ENCODE measurements at regions not wholly inside any gene's neighbourhood (a gene's known extent, or its start where the extent isn't known, plus 50 kb on each side); places are given as distances from the start of the nearest gene placed in this dataset.
"Not testable (repeated sequence)": the region's sequence is repeated elsewhere in the genome, so short reads cannot be mapped to it uniquely, and the experiment has no call there.

DNA sequence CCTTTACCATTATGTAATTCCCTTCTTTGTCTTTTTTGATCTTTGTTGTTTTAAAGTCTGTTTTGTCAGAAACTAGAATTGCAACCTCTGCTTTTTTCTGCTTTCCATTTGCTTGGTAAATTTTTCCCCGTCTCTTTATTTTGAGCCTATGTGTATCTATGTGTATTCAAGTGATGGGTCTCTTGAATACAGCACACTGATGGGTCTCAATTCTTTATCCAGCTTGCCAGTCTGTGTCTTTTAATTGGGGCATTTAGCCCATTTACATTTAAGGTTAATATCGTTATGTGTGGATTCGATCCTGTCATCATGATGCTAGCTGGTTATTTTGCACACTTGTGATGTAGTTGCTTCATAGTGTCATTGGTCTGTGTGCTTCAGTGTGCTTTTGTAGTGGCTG, 240.9 kb downstream of the CDH26 start:
- TF ChIP-seq, protein P1, sequence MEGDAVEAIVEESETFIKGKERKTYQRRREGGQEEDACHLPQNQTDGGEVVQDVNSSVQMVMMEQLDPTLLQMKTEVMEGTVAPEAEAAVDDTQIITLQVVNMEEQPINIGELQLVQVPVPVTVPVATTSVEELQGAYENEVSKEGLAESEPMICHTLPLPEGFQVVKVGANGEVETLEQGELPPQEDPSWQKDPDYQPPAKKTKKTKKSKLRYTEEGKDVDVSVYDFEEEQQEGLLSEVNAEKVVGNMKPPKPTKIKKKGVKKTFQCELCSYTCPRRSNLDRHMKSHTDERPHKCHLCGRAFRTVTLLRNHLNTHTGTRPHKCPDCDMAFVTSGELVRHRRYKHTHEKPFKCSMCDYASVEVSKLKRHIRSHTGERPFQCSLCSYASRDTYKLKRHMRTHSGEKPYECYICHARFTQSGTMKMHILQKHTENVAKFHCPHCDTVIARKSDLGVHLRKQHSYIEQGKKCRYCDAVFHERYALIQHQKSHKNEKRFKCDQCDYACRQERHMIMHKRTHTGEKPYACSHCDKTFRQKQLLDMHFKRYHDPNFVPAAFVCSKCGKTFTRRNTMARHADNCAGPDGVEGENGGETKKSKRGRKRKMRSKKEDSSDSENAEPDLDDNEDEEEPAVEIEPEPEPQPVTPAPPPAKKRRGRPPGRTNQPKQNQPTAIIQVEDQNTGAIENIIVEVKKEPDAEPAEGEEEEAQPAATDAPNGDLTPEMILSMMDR (conservative IDR thresholded peaks at IDR 0.05; ENCODE audit: low read length) = not testable (repeated sequence)
- not testable (repeated sequence) for TF ChIP-seq EZH2phosphoT487 (IDR thresholded peaks at IDR 0.05; ENCODE audit: borderline replicate concordance, low read depth, low read length)

Measured in OCI-LY7 (cell line).